OCI-LY7 (cell line): ENCODE measurements at regions not wholly inside any gene's neighbourhood (a gene's known extent, or its start where the extent isn't known, plus 50 kb on each side); places are given as distances from the start of the nearest gene placed in this dataset.

Experiments
- BruUV-seq: library from RNA; stranded (reverse); fragments of 400-500 nt; replicated peaks from 2 replicates; lab custom pipeline; 2021; lab: Mats Ljungman, UMichigan
- CTCF ChIA-PET: fragments of 300-600 bp; sonication (Branson Sonifier 250); formaldehyde crosslinking; loops from one replicate; lab custom pipeline; 2022; ENCODE audit warnings: antibody characterized with exemption; ENCODE audit not compliant: unreplicated experiment; lab: Charles Lee
- POLR2A ChIA-PET: fragments of 300-600 bp; sonication (Branson Sonifier 250); formaldehyde crosslinking; loops from one replicate; lab custom pipeline; 2022; ENCODE audit warnings: antibody characterized with exemption; lab: Charles Lee
- DNase-seq: peaks from one replicate; pipeline ENCODE4 v3.0.0-alpha.2; 2015; ENCODE audit warnings: low spot score
- H2AFZ ChIP-seq: fragments of 200-600 bp; sonication (generic), shearing (Covaris generic); 2 replicates; pipeline ENCODE4 v1.6.1; 2014; ENCODE audit warnings: mild to moderate bottlenecking, antibody characterized with exemption, low read length, moderate library complexity
- H3K27ac ChIP-seq: fragments of 200-600 bp; sonication (generic); 2 replicates; pipeline ENCODE4 v1.5.1; 2014; ENCODE audit warnings: mixed run types, low read depth, mild to moderate bottlenecking, moderate library complexity, low read length, inconsistent platforms; ENCODE audit not compliant: poor library complexity, severe bottlenecking
- H3K36me3 ChIP-seq: fragments of 200-600 bp; sonication (generic); 2 replicates; pipeline ENCODE4 v1.6.1; 2014; ENCODE audit warnings: mild to moderate bottlenecking, antibody characterized with exemption, low read length, moderate library complexity, mixed read lengths; ENCODE audit not compliant: insufficient read depth
- H3K4me1 ChIP-seq: fragments of 200-600 bp; sonication (generic); 2 replicates; pipeline ENCODE4 v1.5.1; 2014; ENCODE audit warnings: mild to moderate bottlenecking, low read length; ENCODE audit not compliant: insufficient read depth, poor library complexity, severe bottlenecking
- H3K4me2 ChIP-seq: fragments of 200-600 bp; sonication (generic); 2 replicates; pipeline ENCODE4 v1.6.1; 2014; ENCODE audit warnings: mild to moderate bottlenecking, low read length
- H3K4me3 ChIP-seq: fragments of 200-600 bp; sonication (generic); 2 replicates; pipeline ENCODE4 v1.5.1; 2014; ENCODE audit warnings: mild to moderate bottlenecking, low read depth, low read length; ENCODE audit not compliant: poor library complexity, severe bottlenecking
- H3K79me2 ChIP-seq: fragments of 200-600 bp; sonication (generic); 2 replicates; pipeline ENCODE4 v1.6.1; 2016; ENCODE audit warnings: low read depth, mild to moderate bottlenecking, low read length, moderate library complexity, mixed read lengths; ENCODE audit not compliant: insufficient read depth
- H3K9me2 ChIP-seq: fragments of 200-600 bp; sonication (generic); 2 replicates; pipeline ENCODE4 v1.6.1; 2016; ENCODE audit warnings: mild to moderate bottlenecking, low read length, mixed read lengths; ENCODE audit not compliant: insufficient read depth
- H3K9me3 ChIP-seq: fragments of 200-600 bp; sonication (generic); 2 replicates; pipeline ENCODE4 v1.6.1; 2014; ENCODE audit warnings: mild to moderate bottlenecking, mixed run types, low read length, mixed read lengths
- H4K20me1 ChIP-seq: fragments of 200-600 bp; sonication (generic); 2 replicates; pipeline ENCODE4 v1.6.1; 2014; ENCODE audit warnings: mild to moderate bottlenecking, antibody characterized with exemption, low read length, moderate library complexity, mixed read lengths; ENCODE audit not compliant: insufficient read depth
- EZH2phosphoT487 ChIP-seq: fragments of 200-600 bp; sonication (generic); IDR thresholded peaks from 2 replicates; pipeline ENCODE4 v1.6.1; 2018; ENCODE audit warnings: low read depth, borderline replicate concordance, mild to moderate bottlenecking, mixed run types, antibody characterized with exemption, low read length, moderate library complexity, mixed read lengths
- intact Hi-C: fragments of 100-400 bp; cut with micrococcal nuclease; formaldehyde crosslinking; loops from one replicate; pipeline ENCODE4 v1.10.0; 2022; ENCODE audit not compliant: unreplicated experiment
- TF ChIP-seq, protein P1 (sequence below): fragments of 200-600 bp; sonication (generic); conservative IDR thresholded peaks from 2 replicates; pipeline ENCODE4 v1.5.1; 2014; ENCODE audit warnings: mild to moderate bottlenecking, antibody characterized with exemption, low read length, moderate library complexity, mixed read lengths

DNA sequence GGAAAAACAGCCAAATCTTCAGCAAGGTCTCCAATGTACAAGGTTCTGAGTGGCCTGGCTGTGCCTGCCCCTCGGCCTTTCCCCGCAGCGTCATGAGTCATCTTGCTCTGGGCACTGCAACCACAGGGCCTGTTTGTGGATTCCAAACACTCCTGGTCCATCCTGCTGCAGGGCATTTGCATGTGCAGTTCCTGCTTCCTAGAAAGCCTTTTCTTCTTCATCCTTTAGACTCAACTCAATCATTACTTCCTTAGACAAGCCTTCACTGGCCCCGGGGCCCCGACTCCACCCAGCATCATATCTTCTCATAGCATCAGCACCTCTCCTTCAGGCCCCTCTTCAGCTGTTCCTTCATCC lies 101.8 kb upstream of the EGLN3 start:
- Histone ChIP-seq H3K4me3 (no peak overlapping the region), H3K4me1 (no peaks in the 10 kb centered on the region), H3K9me2 (no peaks in the 10 kb centered on the region), H3K9me3 (no peaks in the 10 kb centered on the region), H3K36me3 (no peaks in the 10 kb centered on the region), H3K27ac (no peak overlapping the region), H4K20me1 (no peaks in the 10 kb centered on the region), H2AFZ (no peak overlapping the region), H3K4me2 (no peak overlapping the region), H3K79me2 (no peaks in the 10 kb centered on the region)
- no TSS peak for BruUV-seq
- intact Hi-C loops: no loop called here
- POLR2A ChIA-PET: no interaction called here
- TF ChIP-seq, protein P1, sequence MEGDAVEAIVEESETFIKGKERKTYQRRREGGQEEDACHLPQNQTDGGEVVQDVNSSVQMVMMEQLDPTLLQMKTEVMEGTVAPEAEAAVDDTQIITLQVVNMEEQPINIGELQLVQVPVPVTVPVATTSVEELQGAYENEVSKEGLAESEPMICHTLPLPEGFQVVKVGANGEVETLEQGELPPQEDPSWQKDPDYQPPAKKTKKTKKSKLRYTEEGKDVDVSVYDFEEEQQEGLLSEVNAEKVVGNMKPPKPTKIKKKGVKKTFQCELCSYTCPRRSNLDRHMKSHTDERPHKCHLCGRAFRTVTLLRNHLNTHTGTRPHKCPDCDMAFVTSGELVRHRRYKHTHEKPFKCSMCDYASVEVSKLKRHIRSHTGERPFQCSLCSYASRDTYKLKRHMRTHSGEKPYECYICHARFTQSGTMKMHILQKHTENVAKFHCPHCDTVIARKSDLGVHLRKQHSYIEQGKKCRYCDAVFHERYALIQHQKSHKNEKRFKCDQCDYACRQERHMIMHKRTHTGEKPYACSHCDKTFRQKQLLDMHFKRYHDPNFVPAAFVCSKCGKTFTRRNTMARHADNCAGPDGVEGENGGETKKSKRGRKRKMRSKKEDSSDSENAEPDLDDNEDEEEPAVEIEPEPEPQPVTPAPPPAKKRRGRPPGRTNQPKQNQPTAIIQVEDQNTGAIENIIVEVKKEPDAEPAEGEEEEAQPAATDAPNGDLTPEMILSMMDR: no peak
- no peak for TF ChIP-seq EZH2phosphoT487
- CTCF ChIA-PET: no interaction called here
- no peak for DNase-seq

DNA sequence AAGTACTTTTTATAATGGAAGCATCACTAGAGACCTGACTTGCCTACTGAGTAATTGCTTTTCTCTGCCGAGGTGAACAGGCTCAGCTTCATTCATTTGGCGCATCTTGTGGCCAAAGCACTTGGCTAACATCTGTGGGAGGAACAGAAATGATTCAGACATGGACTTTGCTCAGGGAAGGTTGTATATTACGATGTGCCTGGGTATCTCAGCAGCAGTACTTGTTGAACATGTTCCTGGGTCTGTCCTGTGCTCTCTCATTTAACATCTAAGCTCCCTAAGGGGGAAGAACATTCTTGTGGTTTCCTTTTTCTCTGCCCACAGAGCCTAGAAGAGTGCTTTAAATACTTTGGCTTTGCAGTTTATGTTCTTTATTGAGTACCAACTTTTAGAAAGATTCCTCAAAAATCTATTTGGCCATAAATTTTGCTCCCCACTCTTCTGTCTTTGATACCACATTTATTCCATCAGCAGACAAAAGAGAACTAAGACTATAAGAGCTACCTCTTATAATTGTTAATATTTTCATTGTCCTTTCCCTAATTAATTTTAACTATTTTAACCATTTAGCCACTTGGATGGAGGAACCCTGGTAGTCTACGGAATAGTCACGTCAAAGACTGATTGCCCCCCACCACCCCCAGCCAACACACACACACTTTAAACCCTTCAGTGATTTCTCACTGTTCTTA lies 101.2 kb upstream of the EGLN3 start:
- intact Hi-C loops: no loop called here

DNA sequence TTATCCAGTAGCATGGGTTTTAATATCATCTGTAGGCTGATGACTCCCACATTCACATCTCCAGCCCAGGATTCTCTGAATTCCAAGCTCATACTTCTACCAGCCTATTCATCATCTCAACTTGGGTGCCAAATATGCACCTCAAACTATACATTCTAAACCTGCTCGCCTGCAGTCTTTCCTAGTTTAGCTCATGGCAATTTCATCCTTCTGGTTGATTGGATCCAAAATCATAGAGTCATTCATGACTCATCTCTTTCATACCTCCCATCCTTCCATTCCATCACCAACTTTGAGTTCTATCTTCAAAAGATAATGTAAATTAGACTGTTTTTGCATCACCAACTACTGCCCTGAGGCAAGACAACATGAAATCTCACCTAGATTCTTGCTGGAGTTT lies 99.7 kb upstream of the EGLN3 start:
- Histone ChIP-seq H3K9me2 (no peaks in the 10 kb centered on the region), H2AFZ (no peak overlapping the region), H3K27ac (no peak overlapping the region), H3K4me1 (no peaks in the 10 kb centered on the region), H3K79me2 (no peaks in the 10 kb centered on the region), H3K4me2 (no peak overlapping the region), H3K9me3 (no peaks in the 10 kb centered on the region), H3K36me3 (no peaks in the 10 kb centered on the region), H3K4me3 (no peak overlapping the region), H4K20me1 (no peaks in the 10 kb centered on the region)
- TF ChIP-seq, protein P1: no peak
- ChIA-PET CTCF (no interaction called here), POLR2A (interaction anchor here (0.5 to 0.6 kb wide), 2 partner anchors 13 to 627 kb away, joined by 3 to 4 read pairs; no protein-coding TSS in a partner anchor)
- DNase-seq: no peak
- BruUV-seq: no TSS peak
- intact Hi-C loops: no loop called here

More for the DNA sequence above, 101.2 kb upstream of the EGLN3 start:
- no peaks in the 10 kb centered on the region for H3K79me2 ChIP-seq
- DNase-seq: no peak
- H3K9me3 ChIP-seq: no peaks in the 10 kb centered on the region
- ChIA-PET CTCF (no interaction called here), POLR2A (no interaction called here)
- H3K27ac ChIP-seq: no peak overlapping the region
- no peaks in the 10 kb centered on the region for H3K4me1 ChIP-seq
- no peak overlapping the region for H3K4me2 ChIP-seq
- H4K20me1 ChIP-seq: no peaks in the 10 kb centered on the region
- no peaks in the 10 kb centered on the region for H3K36me3 ChIP-seq
- BruUV-seq: no TSS peak
- no peak overlapping the region for H2AFZ ChIP-seq
- H3K4me3 ChIP-seq: no peak overlapping the region
- TF ChIP-seq EZH2phosphoT487: no peak
- TF ChIP-seq, protein P1: no peak
- H3K9me2 ChIP-seq: no peaks in the 10 kb centered on the region
